Hematopoietic multipotent progenitor cell treated with erythropoietin and hydrocortisone succinate and interleukin-3 and kit ligand, for 6 days (in vitro differentiated cells): ENCODE measurements at regions not wholly inside any gene's neighbourhood (a gene's known extent, or its start where the extent isn't known, plus 50 kb on each side); places are given as distances from the start of the nearest gene placed in this dataset.
A peak's percentile ranks its signal among the peaks of the same experiment; 100 is the strongest.
"Not testable (repeated sequence)": the region's sequence is repeated elsewhere in the genome, so short reads cannot be mapped to it uniquely, and the experiment has no call there.

Experiments used
- DNase-seq: peaks from one replicate; pipeline ENCODE4 v3.0.0-alpha.2; 2015

- no peak for DNase-seq
Observed at GRCh38 chr21:23812485-23812884, 1794.8 kb downstream of the MRPL39 start.

- DNase-seq: peak; percentile 63
Observed at GRCh38 chr21:23811805-23812204, 1795.5 kb downstream of the MRPL39 start.

- peak; percentile 29 for DNase-seq
Observed at GRCh38 chr21:23809573-23809972, 1797.7 kb downstream of the MRPL39 start.

GRCh38 chr21:23806966-23807548, 1800.2 kb downstream of the MRPL39 start:
- not testable (repeated sequence) for DNase-seq

GRCh38 chr21:23804866-23805265, 1802.4 kb downstream of the MRPL39 start:
- DNase-seq: no peak

- no peak for DNase-seq
Observed at GRCh38 chr21:23801292-23801691, 1806.0 kb downstream of the MRPL39 start.

- no peak for DNase-seq
Observed at GRCh38 chr21:23799376-23799775, 1807.9 kb downstream of the MRPL39 start.

GRCh38 chr21:23792300-23792699, 1815.0 kb downstream of the MRPL39 start:
- no peak for DNase-seq

- DNase-seq: no peak
Observed at GRCh38 chr21:23789864-23790263, 1817.4 kb downstream of the MRPL39 start.

- DNase-seq: no peak
Observed at GRCh38 chr21:23780326-23780725, 1827.0 kb downstream of the MRPL39 start.

GRCh38 chr21:23743821-23744220, 1863.5 kb downstream of the MRPL39 start:
- no peak for DNase-seq

- no peak for DNase-seq
Observed at GRCh38 chr21:23740463-23740862, 1866.8 kb downstream of the MRPL39 start.

GRCh38 chr21:23732776-23733175, 1874.5 kb downstream of the MRPL39 start:
- no peak for DNase-seq

- DNase-seq: no peak
Observed at GRCh38 chr21:23729331-23729730, 1878.0 kb downstream of the MRPL39 start.

GRCh38 chr21:23725576-23725975, 1881.7 kb downstream of the MRPL39 start:
- DNase-seq: peak; percentile 2

GRCh38 chr21:23718446-23719285, 1888.6 kb downstream of the MRPL39 start:
- DNase-seq: no peak

- DNase-seq: no peak
Observed at GRCh38 chr21:23712166-23712565, 1895.1 kb downstream of the MRPL39 start.

- no peak for DNase-seq
Observed at GRCh38 chr21:23706431-23706830, 1900.8 kb downstream of the MRPL39 start.

GRCh38 chr21:23699402-23699801, 1907.9 kb downstream of the MRPL39 start:
- no peak for DNase-seq

GRCh38 chr21:23698619-23699018, 1908.7 kb downstream of the MRPL39 start:
- no peak for DNase-seq

- DNase-seq: no peak
Observed at GRCh38 chr21:23695443-23695842, 1911.8 kb downstream of the MRPL39 start.

GRCh38 chr21:23694390-23694789, 1912.9 kb downstream of the MRPL39 start:
- DNase-seq: no peak

GRCh38 chr21:23690316-23690715, 1917.0 kb downstream of the MRPL39 start:
- DNase-seq: no peak

GRCh38 chr21:23686737-23687523, 1920.4 kb downstream of the MRPL39 start:
- DNase-seq: no peak
